SU-DHL-6 (cell line): ENCODE measurements at regions not wholly inside any gene's neighbourhood (a gene's known extent, or its start where the extent isn't known, plus 50 kb on each side); places are given as distances from the start of the nearest gene placed in this dataset.

ENCODE experiments used
- H2AFZ ChIP-seq: fragments of 200-600 bp; sonication (generic); 2 replicates; pipeline ENCODE4 v1.6.1; 2014; ENCODE audit warnings: low read depth, mild to moderate bottlenecking, moderate library complexity, mixed read lengths, antibody characterized with exemption, low read length; ENCODE audit not compliant: severe bottlenecking
- H3F3A ChIP-seq: fragments of 200-600 bp; shearing (Covaris generic); 2 replicates; pipeline ENCODE4 v1.6.0; 2016; ENCODE audit warnings: antibody characterized with exemption, mild to moderate bottlenecking; ENCODE audit not compliant: insufficient read depth
- H3K27ac ChIP-seq: fragments of 200-600 bp; sonication (generic); 2 replicates; pipeline ENCODE4 v1.5.1; 2016; ENCODE audit warnings: low read depth, mild to moderate bottlenecking, low read length, moderate library complexity, mixed read lengths
- H3K27me3 ChIP-seq: fragments of 200-600 bp; sonication (generic), shearing (Covaris generic); 2 replicates; pipeline ENCODE4 v1.6.0; 2014; ENCODE audit warnings: mild to moderate bottlenecking, low read length
- H3K36me3 ChIP-seq: fragments of 200-600 bp; sonication (generic); 2 replicates; pipeline ENCODE4 v1.6.1; 2014; ENCODE audit warnings: mild to moderate bottlenecking, low read length, mixed read lengths
- H3K4me2 ChIP-seq: fragments of 300-600, 200-600 bp; shearing (Covaris generic), sonication (generic); 2 replicates; pipeline ENCODE4 v1.6.0; 2014; ENCODE audit warnings: low read length, low read depth, mild to moderate bottlenecking; ENCODE audit not compliant: poor library complexity, severe bottlenecking
- H3K4me3 ChIP-seq: fragments of 200-600 bp; sonication (generic); 2 replicates; pipeline ENCODE4 v1.5.1; 2014; ENCODE audit warnings: antibody characterized with exemption, low read length, mild to moderate bottlenecking, mixed read lengths; ENCODE audit not compliant: insufficient read depth, poor library complexity, severe bottlenecking
- H3K79me2 ChIP-seq: fragments of 200-600 bp; sonication (generic); 2 replicates; pipeline ENCODE4 v1.6.1; 2014; ENCODE audit warnings: mild to moderate bottlenecking, low read length, moderate library complexity; ENCODE audit not compliant: insufficient read depth
- H3K9ac ChIP-seq: fragments of 200-600 bp; sonication (generic); 2 replicates; pipeline ENCODE4 v1.7.0; 2014; ENCODE audit warnings: mild to moderate bottlenecking, low read length
- H3K9me2 ChIP-seq: fragments of 200-600 bp; sonication (generic); replicated peaks from 2 replicates; pipeline ENCODE4 v1.6.1; 2014; ENCODE audit warnings: low read length; ENCODE audit not compliant: insufficient read depth
- H3K9me3 ChIP-seq: fragments of 200-600 bp; sonication (generic); 2 replicates; pipeline ENCODE4 v1.6.1; 2014; ENCODE audit warnings: low read length, mixed read lengths; ENCODE audit not compliant: insufficient read depth
- H4K20me1 ChIP-seq: fragments of 200-600 bp; sonication (generic); 2 replicates; pipeline ENCODE4 v1.6.1; 2014; ENCODE audit warnings: low read depth, mild to moderate bottlenecking, antibody characterized with exemption, low read length, moderate library complexity, mixed read lengths
- CTCF ChIP-seq: fragments of 200-600 bp; sonication (generic); IDR thresholded peaks from one replicate; pipeline ENCODE4 v1.5.1; 2017; ENCODE audit warnings: antibody characterized with exemption, mild to moderate bottlenecking, low read length, moderate library complexity; ENCODE audit not compliant: insufficient read depth, poor library complexity, severe bottlenecking
- EZH2phosphoT487 ChIP-seq: fragments of 200-600 bp; sonication (generic), shearing (Covaris generic); conservative IDR thresholded peaks from 2 replicates; pipeline ENCODE4 v1.6.1; 2018; ENCODE audit warnings: mild to moderate bottlenecking, antibody characterized with exemption, low read length, moderate library complexity, mixed read lengths

GRCh38 chr13:59000770-59001169 lies 1163.0 kb downstream of the DIAPH3 start:
- Histone ChIP-seq H3K27me3 (no peaks in the 10 kb centered on the region), H3K4me3 (no peak overlapping the region), H3K4me2 (no peak overlapping the region), H2AFZ (no peak overlapping the region), H3K9ac (no peak overlapping the region), H3K9me3 (no peaks in the 10 kb centered on the region), H3K27ac (no peak overlapping the region), H3K36me3 (no peaks in the 10 kb centered on the region), H3F3A (no peaks in the 10 kb centered on the region), H3K9me2 (no peaks in the 10 kb centered on the region), H3K79me2 (no peaks in the 10 kb centered on the region), H4K20me1 (no peaks in the 10 kb centered on the region)
- TF ChIP-seq CTCF = no peak
- TF ChIP-seq EZH2phosphoT487 = no peak

GRCh38 chr13:59012731-59013130 lies 1151.0 kb downstream of the DIAPH3 start:
- H3K9ac ChIP-seq = no peak overlapping the region
- TF ChIP-seq EZH2phosphoT487 (no peak), CTCF (no peak)
- no peaks in the 10 kb centered on the region for H3K9me3 ChIP-seq
- H3K4me2 ChIP-seq = no peak overlapping the region
- no peaks in the 10 kb centered on the region; the same call in 1 of the 2 replicates for H3K9me2 ChIP-seq
- H3K27me3 ChIP-seq = no peaks in the 10 kb centered on the region
- H3F3A ChIP-seq = no peaks in the 10 kb centered on the region
- H3K79me2 ChIP-seq = no peaks in the 10 kb centered on the region
- H3K27ac ChIP-seq = no peak overlapping the region
- H2AFZ ChIP-seq = no peak overlapping the region
- no peaks in the 10 kb centered on the region for H4K20me1 ChIP-seq
- no peak overlapping the region for H3K4me3 ChIP-seq
- H3K36me3 ChIP-seq = no peaks in the 10 kb centered on the region

- TF ChIP-seq CTCF (no peak), EZH2phosphoT487 (no peak)
- Histone ChIP-seq H3K4me3 (no peak overlapping the region), H3K27me3 (no peaks in the 10 kb centered on the region), H3K9ac (no peak overlapping the region), H3K79me2 (no peaks in the 10 kb centered on the region), H3F3A (no peaks in the 10 kb centered on the region), H4K20me1 (no peaks in the 10 kb centered on the region), H3K4me2 (no peak overlapping the region), H3K9me3 (no peaks in the 10 kb centered on the region), H2AFZ (no peak overlapping the region), H3K9me2 (no peaks in the 10 kb centered on the region), H3K27ac (no peak overlapping the region), H3K36me3 (no peaks in the 10 kb centered on the region)
Measured at GRCh38 chr13:59016250-59016649, 1147.5 kb downstream of the DIAPH3 start.
